HG03342 (cell line): ENCODE measurements at regions not wholly inside any gene's neighbourhood (a gene's known extent, or its start where the extent isn't known, plus 50 kb on each side); places are given as distances from the start of the nearest gene placed in this dataset.
"Not testable (repeated sequence)": the region's sequence is repeated elsewhere in the genome, so short reads cannot be mapped to it uniquely, and the experiment has no call there.

Experiments used
- ATAC-seq: cut with Tn5 transposase; IDR thresholded peaks from one replicate; pipeline ENCODE4 v1.9.1; 2021; ENCODE audit warnings: mild to moderate bottlenecking, moderate library complexity; ENCODE audit not compliant: unreplicated experiment

DNA sequence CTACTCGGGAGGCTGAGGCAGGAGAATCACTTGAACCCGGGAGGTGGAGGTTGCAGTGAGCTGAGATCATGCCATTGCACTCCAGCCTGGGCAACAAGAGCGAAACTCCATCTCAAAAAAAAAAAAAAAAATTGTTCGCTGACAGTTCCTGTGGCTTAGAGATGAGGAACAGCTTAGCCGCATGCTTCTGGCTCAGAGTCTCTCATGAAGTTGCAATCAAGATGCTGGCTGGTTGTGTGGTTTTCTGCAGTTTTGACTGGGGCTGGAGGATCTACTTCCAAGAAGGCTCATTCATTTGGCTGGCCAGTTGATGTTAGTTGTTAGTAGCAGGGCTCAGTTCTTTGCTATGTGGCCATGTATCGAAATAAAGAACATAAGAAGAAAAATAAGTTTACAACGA is 69.9 kb upstream of the TBC1D5 start:
- not testable (repeated sequence) for ATAC-seq

GRCh38 chr3:17811646-17812045 is 69.2 kb upstream of the TBC1D5 start:
- ATAC-seq: no peak

DNA sequence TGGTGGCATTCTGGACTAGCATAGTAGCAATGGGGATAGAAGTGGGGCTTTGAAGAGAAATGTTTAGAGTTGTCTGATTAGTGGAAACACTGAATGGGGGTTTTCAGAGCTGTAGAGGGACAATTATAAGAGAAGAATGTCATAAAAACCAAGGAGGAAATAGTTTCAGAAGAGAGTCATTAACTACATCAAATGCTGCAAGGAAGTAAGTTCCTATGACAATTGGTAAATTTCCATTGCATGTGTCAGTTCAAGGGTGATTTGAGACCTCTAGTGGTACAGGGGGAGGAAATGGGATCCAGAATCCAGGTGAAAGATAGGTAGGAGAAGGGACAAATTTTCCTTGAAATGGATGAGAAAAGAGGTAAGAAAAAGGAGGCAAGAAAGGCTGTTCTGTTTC is 68.3 kb upstream of the TBC1D5 start:
- no peak for ATAC-seq

- ATAC-seq: no peak
Observed at GRCh38 chr3:17808994-17809393, 66.6 kb upstream of the TBC1D5 start.

- no peak for ATAC-seq
Observed at GRCh38 chr3:17806876-17807275, 64.4 kb upstream of the TBC1D5 start.

- no peak for ATAC-seq
Observed at GRCh38 chr3:17806201-17806600, 63.8 kb upstream of the TBC1D5 start.

DNA sequence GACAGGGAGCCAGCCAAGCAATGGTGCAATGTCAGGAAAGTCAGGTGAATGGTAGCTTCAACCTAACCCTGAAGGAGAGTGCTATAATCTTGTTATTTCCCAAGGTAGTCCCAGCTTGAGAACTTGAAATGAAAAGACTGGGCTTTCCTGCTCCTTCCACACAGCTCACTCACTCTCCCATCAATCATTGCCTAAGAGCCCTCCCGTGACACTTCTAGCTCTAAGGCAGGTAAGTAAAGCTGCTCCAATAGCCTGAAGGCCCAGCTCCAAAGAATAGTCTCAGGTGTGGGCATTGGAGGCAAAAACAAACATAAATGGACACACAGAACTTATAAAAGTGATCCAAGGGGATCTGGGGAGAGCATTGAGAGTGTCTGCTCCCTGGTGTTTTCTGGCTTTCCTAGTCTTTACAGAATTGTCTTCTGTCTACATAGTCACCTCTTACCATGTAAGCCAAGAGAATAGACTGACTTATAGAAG is 63.1 kb upstream of the TBC1D5 start:
- no peak for ATAC-seq

- peak; percentile 71 for ATAC-seq
Observed at GRCh38 chr3:17802950-17803349, 60.5 kb upstream of the TBC1D5 start.

- no peak for ATAC-seq
Observed at GRCh38 chr3:17801131-17801530, 58.7 kb upstream of the TBC1D5 start.

DNA sequence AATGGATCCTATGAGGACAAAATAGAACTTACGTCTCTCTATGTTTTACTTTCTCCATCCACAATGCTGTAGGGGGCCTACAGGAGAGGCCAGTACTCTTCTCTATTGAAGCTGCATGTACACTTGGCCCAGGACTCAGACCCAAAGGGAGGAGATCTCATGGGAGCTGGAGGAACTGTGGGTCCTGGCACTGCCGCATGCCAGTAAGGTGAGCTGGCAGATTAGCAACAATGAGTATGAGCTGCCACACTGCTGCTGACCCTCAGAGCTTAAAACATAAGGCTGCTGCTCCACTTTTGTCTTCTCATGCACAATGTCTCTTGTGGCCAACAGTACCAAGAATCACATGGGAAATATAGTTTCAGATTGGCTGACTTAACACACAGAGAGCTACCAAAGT is 57.8 kb upstream of the TBC1D5 start:
- ATAC-seq: no peak

DNA sequence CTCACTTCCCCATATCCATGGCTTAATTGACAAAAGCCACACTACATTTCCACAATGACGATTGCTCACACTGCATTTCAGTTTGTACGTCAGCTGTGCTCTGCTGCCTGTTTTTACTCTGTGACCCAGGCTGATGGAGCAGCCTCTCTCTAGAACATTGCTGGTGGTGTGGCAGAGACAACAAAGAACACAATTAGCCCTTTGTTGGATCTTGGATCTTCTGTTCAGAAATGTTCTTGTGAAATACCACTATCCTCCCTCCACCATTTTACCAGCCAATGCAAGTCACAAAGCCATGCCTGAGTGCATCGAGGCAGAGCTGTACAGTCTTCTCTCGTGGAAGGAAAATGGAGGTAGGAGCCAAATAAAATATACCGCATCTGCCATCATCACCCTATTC is 56.9 kb upstream of the TBC1D5 start:
- no peak for ATAC-seq

- ATAC-seq: no peak
Observed at GRCh38 chr3:17798000-17798399, 55.6 kb upstream of the TBC1D5 start.

- no peak for ATAC-seq
Observed at GRCh38 chr3:17795711-17796110, 53.3 kb upstream of the TBC1D5 start.

GRCh38 chr3:17795280-17795679 is 52.8 kb upstream of the TBC1D5 start:
- no peak for ATAC-seq

DNA sequence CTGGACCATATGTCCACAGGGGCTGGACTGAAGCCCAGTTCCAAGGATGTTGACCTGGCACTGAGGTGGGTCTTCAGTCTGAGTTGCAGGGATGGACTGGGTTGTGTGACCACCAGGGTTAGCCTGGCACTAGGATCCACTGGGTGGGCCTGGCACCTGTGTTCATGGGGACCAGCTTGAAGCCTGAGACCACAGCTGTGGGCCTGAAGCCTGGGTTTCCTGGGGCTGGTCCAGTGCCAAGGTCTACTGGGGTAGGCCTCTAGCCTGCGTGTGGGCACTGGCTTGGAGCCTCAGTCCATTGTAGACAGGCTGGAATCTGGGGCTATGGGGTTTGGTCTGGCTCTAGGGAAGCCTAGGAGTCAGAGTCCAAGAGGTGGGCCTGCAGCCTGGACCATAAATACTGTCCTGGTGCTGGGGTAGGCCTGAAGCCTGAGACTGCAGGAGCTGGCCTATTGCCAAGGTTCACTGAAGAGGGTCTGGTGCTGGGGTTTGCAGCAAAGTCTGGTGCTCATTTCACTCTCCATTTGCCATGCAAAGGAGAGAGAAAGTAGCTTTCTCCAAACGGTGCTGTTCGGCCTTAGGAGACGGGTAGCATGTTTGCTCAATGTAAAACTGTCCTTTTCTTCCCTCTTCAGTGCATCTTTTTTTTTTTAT is 51.2 kb upstream of the TBC1D5 start:
- ATAC-seq: no peak
